Thoracic aorta (tissue), 2 donors: ENCODE measurements at regions not wholly inside any gene's neighbourhood (a gene's known extent, or its start where the extent isn't known, plus 50 kb on each side); places are given as distances from the start of the nearest gene placed in this dataset.
"Not testable (repeated sequence)": the region's sequence is repeated elsewhere in the genome, so short reads cannot be mapped to it uniquely, and the experiment has no call there.

Experiments
- ATAC-seq: fragments of 150-250 bp; one replicate; pipeline ENCODE4 v1.8.0; 2017; ENCODE audit warnings: low read depth; ENCODE audit not compliant: insufficient number of reproducible peaks, low FRiP score
- DNase-seq: peaks from one replicate; pipeline ENCODE4 v3.0.0-alpha.2; 2020; ENCODE audit warnings: low spot score
- H3K27ac ChIP-seq, 2 donors: fragments of 200-600 bp; sonication (generic); 1 replicate in 1 of 2; 2 replicates in 1 of 2; pipeline ENCODE4 v1.5.1; 2016; ENCODE audit warnings: mild to moderate bottlenecking in 2 of 2, moderate library complexity in 2 of 2
- H3K27me3 ChIP-seq: fragments of 200-600 bp; sonication (generic); replicated peaks from 2 replicates; pipeline ENCODE4 v1.6.0; 2016; ENCODE audit warnings: mild to moderate bottlenecking; ENCODE audit not compliant: insufficient read depth
- H3K36me3 ChIP-seq: fragments of 200-600 bp; sonication (generic); one replicate; pipeline ENCODE4 v1.5.1; 2016
- H3K4me1 ChIP-seq, 2 donors: fragments of 200-600 bp; sonication (generic); 1 replicate in 1 of 2; 2 replicates in 1 of 2; pipeline versions ENCODE4 v1.5.1 to v1.6.0; 2016; ENCODE audit warnings: low read depth in 2 of 2, mild to moderate bottlenecking in 1 of 2; ENCODE audit not compliant: control insufficient read depth in 1 of 2
- H3K4me3 ChIP-seq: fragments of 200-600 bp; sonication (generic); 2 replicates; pipeline ENCODE4 v1.5.1; 2016; ENCODE audit warnings: mild to moderate bottlenecking
- H3K9me3 ChIP-seq: fragments of 200-600 bp; sonication (generic); 2 replicates; pipeline ENCODE4 v1.5.1; 2016
- TF ChIP-seq, protein P1 (sequence below): fragments of 200-600 bp; sonication (generic); IDR thresholded peaks from one replicate; pipeline ENCODE4 v1.5.1; 2019; ENCODE audit warnings: antibody characterized with exemption

DNA sequence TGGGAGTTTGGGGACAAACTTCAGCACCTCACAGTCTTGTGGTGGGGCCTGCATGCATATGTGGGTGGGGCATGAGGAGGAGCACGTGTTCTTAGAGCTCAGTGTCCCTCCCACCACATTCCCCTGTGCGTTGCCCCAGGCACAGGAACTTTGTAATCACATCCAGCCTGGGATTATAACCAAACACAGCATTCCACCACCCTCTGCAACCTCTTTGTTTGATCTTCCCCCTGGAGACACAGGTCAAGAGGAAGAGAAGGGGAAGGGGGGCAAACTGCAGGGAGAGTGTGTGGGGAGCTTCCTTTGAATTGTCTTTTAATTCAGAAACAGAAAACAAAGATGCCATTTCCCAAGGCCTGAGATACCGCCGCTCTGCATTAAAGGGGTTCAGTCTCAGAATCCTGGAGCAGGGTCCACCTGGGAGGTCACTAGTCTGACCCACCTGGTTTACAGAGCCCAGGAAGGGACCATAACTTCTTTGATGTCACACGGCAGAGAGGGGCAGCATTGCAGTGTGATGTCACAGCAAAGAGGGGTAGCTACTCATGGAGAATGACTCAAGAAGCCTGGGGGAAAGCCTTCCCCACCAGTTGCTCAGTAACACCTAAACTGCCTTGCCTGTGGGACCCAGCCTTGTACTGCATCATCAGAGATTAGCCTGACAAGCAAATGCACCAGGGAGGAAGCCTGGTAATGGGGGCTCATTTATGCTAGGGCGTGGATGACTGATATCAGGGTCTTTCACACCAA, 106.3 kb upstream of the RNU6-1 start:
- Histone ChIP-seq H3K4me3 (no peak overlapping the region), H3K27ac (peak overlapping the region in 1 of 2 donors; percentile 28), H3K27me3 (no peaks in the 10 kb centered on the region), H3K9me3 (no peaks in the 10 kb centered on the region), H3K36me3 (no peaks in the 10 kb centered on the region), H3K4me1 (peaks cover 8 to 42% of the 10 kb centered on the region in 2 donors)
- no peak for ATAC-seq
- TF ChIP-seq, protein P1, sequence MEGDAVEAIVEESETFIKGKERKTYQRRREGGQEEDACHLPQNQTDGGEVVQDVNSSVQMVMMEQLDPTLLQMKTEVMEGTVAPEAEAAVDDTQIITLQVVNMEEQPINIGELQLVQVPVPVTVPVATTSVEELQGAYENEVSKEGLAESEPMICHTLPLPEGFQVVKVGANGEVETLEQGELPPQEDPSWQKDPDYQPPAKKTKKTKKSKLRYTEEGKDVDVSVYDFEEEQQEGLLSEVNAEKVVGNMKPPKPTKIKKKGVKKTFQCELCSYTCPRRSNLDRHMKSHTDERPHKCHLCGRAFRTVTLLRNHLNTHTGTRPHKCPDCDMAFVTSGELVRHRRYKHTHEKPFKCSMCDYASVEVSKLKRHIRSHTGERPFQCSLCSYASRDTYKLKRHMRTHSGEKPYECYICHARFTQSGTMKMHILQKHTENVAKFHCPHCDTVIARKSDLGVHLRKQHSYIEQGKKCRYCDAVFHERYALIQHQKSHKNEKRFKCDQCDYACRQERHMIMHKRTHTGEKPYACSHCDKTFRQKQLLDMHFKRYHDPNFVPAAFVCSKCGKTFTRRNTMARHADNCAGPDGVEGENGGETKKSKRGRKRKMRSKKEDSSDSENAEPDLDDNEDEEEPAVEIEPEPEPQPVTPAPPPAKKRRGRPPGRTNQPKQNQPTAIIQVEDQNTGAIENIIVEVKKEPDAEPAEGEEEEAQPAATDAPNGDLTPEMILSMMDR: no peak
- no peak for DNase-seq

GRCh38 chr15:67946701-67947100, 106.9 kb upstream of the RNU6-1 start:
- H3K27me3 ChIP-seq: no peaks in the 10 kb centered on the region
- peaks cover 8 to 42% of the 10 kb centered on the region in 2 donors for H3K4me1 ChIP-seq
- H3K36me3 ChIP-seq: no peaks in the 10 kb centered on the region
- peak overlapping the region in 1 of 2 donors; percentile 28 for H3K27ac ChIP-seq
- ATAC-seq: no peak
- TF ChIP-seq, protein P1: no peak
- no peak overlapping the region for H3K4me3 ChIP-seq
- H3K9me3 ChIP-seq: no peaks in the 10 kb centered on the region
- DNase-seq: no peak

DNA sequence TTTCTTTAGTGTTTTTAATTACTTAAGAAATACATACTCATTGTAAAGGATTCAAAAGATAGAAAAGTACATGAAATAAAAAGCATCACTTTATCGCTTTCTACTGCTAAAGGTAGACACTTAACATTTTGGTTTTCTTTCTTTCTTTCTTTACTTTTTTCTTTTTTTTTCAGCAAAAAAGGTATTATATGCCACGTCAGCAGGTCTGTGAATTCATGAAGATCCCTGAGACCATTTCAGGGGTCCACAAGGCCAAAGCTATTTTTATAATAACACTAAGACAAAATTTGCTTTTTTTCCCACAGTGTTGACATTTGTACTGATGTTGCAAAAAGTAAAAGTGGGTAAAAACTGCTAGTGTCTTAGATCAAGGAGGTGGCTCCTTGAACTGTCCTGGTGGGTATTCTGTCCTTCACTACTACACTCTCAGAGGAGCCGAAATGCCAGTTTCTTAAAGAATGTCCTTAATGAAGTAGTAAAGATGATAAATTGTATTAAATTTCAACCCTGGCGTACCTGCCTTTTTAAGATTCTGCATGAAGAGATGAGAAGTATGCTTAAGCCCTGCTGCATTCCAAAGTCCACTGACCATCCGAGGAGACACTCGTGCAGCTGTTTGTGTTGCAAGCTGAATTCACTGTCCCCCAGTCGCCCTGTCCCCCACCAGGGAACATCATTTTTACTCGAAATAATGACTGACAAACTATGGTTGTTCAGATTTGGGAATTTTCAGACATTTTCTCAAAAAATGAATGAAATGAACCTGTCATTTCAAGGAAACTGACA, 106.7 kb upstream of the PIAS1 start:
- DNase-seq (no peak), ATAC-seq (no peak)

GRCh38 chr15:67948215-67948614, 105.9 kb upstream of the PIAS1 start:
- DNase-seq: no peak

More for the DNA sequence above, 106.7 kb upstream of the PIAS1 start:
- H3K4me1 ChIP-seq: peaks cover 8 to 42% of the 10 kb centered on the region in 2 donors
- H3K9me3 ChIP-seq: no peaks in the 10 kb centered on the region
- no peak overlapping the region for H3K27ac ChIP-seq
- H3K36me3 ChIP-seq: no peaks in the 10 kb centered on the region
- no peak overlapping the region for H3K4me3 ChIP-seq
- no peaks in the 10 kb centered on the region for H3K27me3 ChIP-seq
- TF ChIP-seq, protein P1: no peak

DNA sequence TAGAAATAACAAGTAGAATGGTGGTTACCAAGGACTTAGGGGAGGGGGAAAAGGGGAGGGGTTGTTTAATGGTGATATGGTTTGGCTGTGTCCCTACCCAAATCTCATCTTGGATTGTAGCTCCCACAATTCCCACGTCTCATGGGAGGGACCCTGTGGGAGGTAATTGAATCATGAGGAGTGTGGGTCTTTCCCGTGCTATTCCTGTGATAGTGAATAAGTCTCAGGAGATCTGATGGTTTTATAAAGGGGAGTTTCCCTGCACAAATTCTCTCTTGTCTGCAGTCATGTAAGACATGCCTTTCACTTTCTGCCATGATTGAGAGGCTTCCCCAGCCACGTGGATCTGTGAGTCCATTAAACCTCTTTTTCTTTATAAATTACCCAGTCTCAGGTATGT, 102.9 kb upstream of the PIAS1 start:
- not testable (repeated sequence) for ATAC-seq, H3K27me3 ChIP-seq, H3K9me3 ChIP-seq, H3K27ac ChIP-seq, DNase-seq, H3K4me3 ChIP-seq, H3K36me3 ChIP-seq
- H3K4me1 ChIP-seq: peaks cover 8 to 29% of the 10 kb centered on the region in 2 donors

More at GRCh38 chr15:67948215-67948614, 105.9 kb upstream of the PIAS1 start:
- H3K27ac ChIP-seq: no peak overlapping the region
- TF ChIP-seq, protein P1: no peak
- H3K27me3 ChIP-seq: no peaks in the 10 kb centered on the region
- H3K4me1 ChIP-seq: peaks cover 8 to 42% of the 10 kb centered on the region in 2 donors
- no peaks in the 10 kb centered on the region for H3K36me3 ChIP-seq
- no peaks in the 10 kb centered on the region for H3K9me3 ChIP-seq
- H3K4me3 ChIP-seq: no peak overlapping the region
- ATAC-seq: no peak
